ENCODE measurements at regions not wholly inside any gene's neighbourhood (a gene's known extent, or its start where the extent isn't known, plus 50 kb on each side); places are given as distances from the start of the nearest gene placed in this dataset.

GRCh38 chr15:35934383-35935049 is 388.6 kb upstream of the DPH6 start:
- no peaks in the 10 kb centered on the region for H3K4me1 ChIP-seq (ENCODE audit: low read depth, poor library complexity, severe bottlenecking)
- H3K4me3 ChIP-seq (IDR thresholded peaks at IDR 0.05; ENCODE audit: insufficient read depth, low read depth, low read length) = no peak overlapping the region
- no peak overlapping the region for H3K9ac ChIP-seq
- TF ChIP-seq CTCF (conservative IDR thresholded peaks at IDR 0.05; ENCODE audit: low read depth, low read length) = no peak
- H2AFZ ChIP-seq (ENCODE audit: low read depth) = no peak overlapping the region
- H3K36me3 ChIP-seq (ENCODE audit: insufficient read depth) = no peaks in the 10 kb centered on the region
- no peak overlapping the region for H3K4me2 ChIP-seq
- H3K27ac ChIP-seq = no peak overlapping the region
- H3K27me3 ChIP-seq (ENCODE audit: insufficient read depth, low read depth) = no peaks in the 10 kb centered on the region
- H3K79me2 ChIP-seq (ENCODE audit: insufficient read depth, low read depth) = no peaks in the 10 kb centered on the region
- H4K20me1 ChIP-seq (ENCODE audit: insufficient read depth) = no peaks in the 10 kb centered on the region

GRCh38 chr15:35936284-35936683 is 390.3 kb upstream of the DPH6 start:
- Histone ChIP-seq H2AFZ (ENCODE audit: low read depth) (no peak overlapping the region), H3K4me2 (no peak overlapping the region)
- no peak for TF ChIP-seq CTCF (conservative IDR thresholded peaks at IDR 0.05; ENCODE audit: low read depth, low read length)

GRCh38 chr15:35937380-35937779 is 391.4 kb upstream of the DPH6 start:
- H3K27me3 ChIP-seq (ENCODE audit: insufficient read depth, low read depth) = no peaks in the 10 kb centered on the region
- H4K20me1 ChIP-seq (ENCODE audit: insufficient read depth) = no peaks in the 10 kb centered on the region
- H3K4me2 ChIP-seq = no peak overlapping the region
- H3K79me2 ChIP-seq (ENCODE audit: insufficient read depth, low read depth) = no peaks in the 10 kb centered on the region
- H3K9ac ChIP-seq = no peak overlapping the region
- no peak overlapping the region for H3K4me3 ChIP-seq (IDR thresholded peaks at IDR 0.05; ENCODE audit: insufficient read depth, low read depth, low read length)
- H3K4me1 ChIP-seq (ENCODE audit: low read depth, poor library complexity, severe bottlenecking) = no peaks in the 10 kb centered on the region
- H3K27ac ChIP-seq = no peak overlapping the region
- no peak for TF ChIP-seq CTCF (conservative IDR thresholded peaks at IDR 0.05; ENCODE audit: low read depth, low read length)
- no peak overlapping the region for H2AFZ ChIP-seq (ENCODE audit: low read depth)
- H3K36me3 ChIP-seq (ENCODE audit: insufficient read depth) = no peaks in the 10 kb centered on the region

More at GRCh38 chr15:35936284-35936683, 390.3 kb upstream of the DPH6 start:
- no peaks in the 10 kb centered on the region for H4K20me1 ChIP-seq (ENCODE audit: insufficient read depth)
- H3K4me1 ChIP-seq (ENCODE audit: low read depth, poor library complexity, severe bottlenecking) = no peaks in the 10 kb centered on the region
- H3K27me3 ChIP-seq (ENCODE audit: insufficient read depth, low read depth) = no peaks in the 10 kb centered on the region
- no peak overlapping the region for H3K27ac ChIP-seq
- H3K4me3 ChIP-seq (IDR thresholded peaks at IDR 0.05; ENCODE audit: insufficient read depth, low read depth, low read length) = no peak overlapping the region
- no peaks in the 10 kb centered on the region for H3K36me3 ChIP-seq (ENCODE audit: insufficient read depth)
- H3K79me2 ChIP-seq (ENCODE audit: insufficient read depth, low read depth) = no peaks in the 10 kb centered on the region
- no peak overlapping the region for H3K9ac ChIP-seq

- TF ChIP-seq CTCF (conservative IDR thresholded peaks at IDR 0.05; ENCODE audit: low read depth, low read length) = no peak
- H3K9ac ChIP-seq = no peak overlapping the region
These were observed 399.1 kb upstream of the DPH6 start for GRCh38 chr15:35944945-35945585.

More at GRCh38 chr15:35944945-35945585, 399.1 kb upstream of the DPH6 start:
- Histone ChIP-seq H2AFZ (ENCODE audit: low read depth) (no peak overlapping the region), H3K4me2 (no peak overlapping the region), H3K36me3 (ENCODE audit: insufficient read depth) (no peaks in the 10 kb centered on the region), H3K4me3 (IDR thresholded peaks at IDR 0.05; ENCODE audit: insufficient read depth, low read depth, low read length) (no peak overlapping the region), H3K79me2 (ENCODE audit: insufficient read depth, low read depth) (no peaks in the 10 kb centered on the region), H4K20me1 (ENCODE audit: insufficient read depth) (no peaks in the 10 kb centered on the region), H3K4me1 (ENCODE audit: low read depth, poor library complexity, severe bottlenecking) (no peaks in the 10 kb centered on the region), H3K27me3 (ENCODE audit: insufficient read depth, low read depth) (no peaks in the 10 kb centered on the region), H3K27ac (no peak overlapping the region)

Data from KMS-11 (cell line).